Astrocyte (in vitro differentiated cells and primary cell): ENCODE measurements at regions not wholly inside any gene's neighbourhood (a gene's known extent, or its start where the extent isn't known, plus 50 kb on each side); places are given as distances from the start of the nearest gene placed in this dataset.

Source experiments
- CTCF ChIP-seq: IDR thresholded peaks from 2 replicates; pipeline ENCODE4 v1.5.1; 2011; ENCODE audit warnings: low read depth, mild to moderate bottlenecking, inconsistent platforms, low read length, moderate library complexity; ENCODE audit not compliant: insufficient read depth
- EZH2 ChIP-seq: IDR thresholded peaks from 2 replicates; pipeline ENCODE4 v1.6.1; 2012; ENCODE audit warnings: mild to moderate bottlenecking, low read length, inconsistent platforms; ENCODE audit not compliant: insufficient read depth

GRCh38 chr12:75935539-75936242 lies 95.9 kb downstream of the PHLDA1 start:
- TF ChIP-seq CTCF (no peak), EZH2 (no peak)
